ENCODE measurements at regions not wholly inside any gene's neighbourhood (a gene's known extent, or its start where the extent isn't known, plus 50 kb on each side); places are given as distances from the start of the nearest gene placed in this dataset.

DNA sequence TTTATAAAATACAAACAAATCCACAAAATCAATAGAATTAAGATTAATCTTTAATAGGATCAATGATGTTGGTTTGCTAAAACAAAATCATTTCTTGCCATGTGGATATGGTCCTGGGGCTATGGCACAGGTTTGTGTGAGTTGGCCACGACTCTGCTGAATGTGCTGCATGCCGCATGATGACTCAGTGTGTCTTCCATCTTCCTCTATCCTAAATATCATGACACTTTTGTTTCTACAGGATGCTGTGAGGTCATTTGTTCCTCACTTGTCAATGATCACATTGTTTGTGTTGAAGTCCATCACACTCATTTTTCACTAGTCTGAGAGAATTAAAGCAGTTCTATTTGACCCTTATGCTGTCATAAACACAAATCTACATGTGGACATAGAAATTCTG, 167.2 kb upstream of the ZBED5 start:
- WGBS: 65% methylated on average over 2 of the region's 2 CpGs
- Histone ChIP-seq H3K4me3 (ENCODE audit: low read length) (no peak overlapping the region), H3K4me1 (ENCODE audit: control insufficient read depth, insufficient read depth, low read length) (no peaks in the 10 kb centered on the region), H3K9me3 (ENCODE audit: control insufficient read depth, low read length) (no peaks in the 10 kb centered on the region), H3K27me3 (ENCODE audit: control insufficient read depth, insufficient read depth) (no peaks in the 10 kb centered on the region), H3K27ac (ENCODE audit: low read length) (no peak overlapping the region)
- intact Hi-C loops (cut with DNase I): loop anchor here in 2 of 4 donors (5.0 to 10.0 kb wide), 2 partner anchors 230 to 762 kb away; no protein-coding TSS in a partner anchor
- DNase-seq (no peak), ATAC-seq (no peak)

DNA sequence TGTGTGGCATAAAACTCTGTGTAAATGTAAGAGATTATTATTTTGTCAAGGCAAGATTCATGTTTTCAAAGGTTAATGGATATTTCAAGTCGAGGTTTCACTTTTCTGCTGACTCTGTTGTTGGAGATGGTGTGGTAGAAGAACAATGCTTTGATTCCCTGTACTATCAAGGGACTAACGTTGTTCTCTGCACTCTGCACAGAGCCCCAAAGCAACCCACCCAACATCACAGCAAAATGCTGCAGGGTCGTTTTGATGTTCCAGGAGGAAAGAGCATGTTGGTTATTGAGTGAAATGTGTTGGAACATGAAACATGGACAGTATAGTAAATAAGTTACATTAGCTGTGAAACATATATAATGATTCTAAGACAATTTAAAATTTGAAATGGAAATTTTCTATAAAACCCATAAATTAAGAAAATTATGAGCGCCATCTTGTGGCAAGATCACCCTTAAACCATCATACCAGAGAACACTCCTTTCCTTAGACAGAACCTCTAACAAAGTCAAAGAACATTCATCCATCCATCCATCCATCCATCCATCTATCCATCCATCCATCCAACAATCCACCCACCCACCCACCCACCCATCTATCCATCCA, 164.4 kb upstream of the ZBED5 start:
- ATAC-seq (peak in 1 of 2 donors; percentile 23), DNase-seq (no peak)
- H3K4me3 ChIP-seq (ENCODE audit: low read length): no peak overlapping the region
- no peaks in the 10 kb centered on the region for H3K27me3 ChIP-seq (ENCODE audit: control insufficient read depth, insufficient read depth)
- 22% methylated on average over 4 of the region's 4 CpGs for WGBS
- H3K27ac ChIP-seq (ENCODE audit: low read length): no peak overlapping the region
- no peaks in the 10 kb centered on the region for H3K4me1 ChIP-seq (ENCODE audit: control insufficient read depth, insufficient read depth, low read length)
- intact Hi-C loops (cut with DNase I): loop anchor here (2.0 to 10.0 kb wide), 5 partner anchors 87 to 230 kb away; no protein-coding TSS in a partner anchor
- no peaks in the 10 kb centered on the region for H3K9me3 ChIP-seq (ENCODE audit: control insufficient read depth, low read length)

DNA sequence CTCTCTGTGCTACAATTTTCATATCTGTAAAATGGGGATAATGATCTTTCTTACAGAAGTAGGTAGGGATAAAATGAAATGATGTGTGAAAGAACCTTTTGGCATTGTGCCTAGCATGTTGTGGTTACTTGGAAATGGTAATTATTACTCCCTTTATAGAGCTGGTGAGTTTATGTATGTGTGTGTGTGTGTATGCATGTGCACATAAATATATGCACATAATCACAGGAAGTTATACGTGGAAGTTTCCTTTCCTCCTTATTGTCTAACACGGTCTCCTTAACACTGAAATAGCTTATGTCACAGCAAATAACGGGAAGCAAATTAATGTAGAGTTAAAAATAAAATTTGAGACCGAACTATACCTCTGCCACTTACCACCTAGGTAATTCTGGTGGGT, 163.7 kb upstream of the ZBED5 start:
- intact Hi-C loops (cut with DNase I): loop anchor here in 3 of 4 donors (5.0 to 10.0 kb wide), 3 partner anchors 89 to 229 kb away; no protein-coding TSS in a partner anchor

DNA sequence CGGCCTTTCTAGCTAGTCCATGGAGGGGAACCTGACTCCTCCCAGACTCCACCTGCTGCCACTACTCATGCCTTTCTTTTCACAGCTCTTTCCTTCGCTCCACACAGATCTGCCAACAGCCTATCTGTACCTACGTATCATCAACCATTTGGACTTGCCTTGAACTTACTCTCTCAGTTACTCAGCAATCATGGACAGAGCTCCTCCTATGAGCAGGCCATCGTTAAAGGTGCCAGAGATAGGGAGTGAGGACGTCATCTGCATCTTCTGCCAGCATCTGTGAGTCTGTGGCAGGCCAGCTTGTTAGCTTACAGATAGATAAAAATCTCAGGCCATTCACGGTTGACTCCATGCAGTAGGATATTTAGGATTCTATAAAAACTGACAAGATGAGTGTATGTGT, 162.9 kb upstream of the ZBED5 start:
- ATAC-seq (peak in 1 of 2 donors; percentile 69), DNase-seq (no peak)
- H3K4me3 ChIP-seq (ENCODE audit: low read length): no peak overlapping the region
- WGBS: 40% methylated on average over 6 of the region's 6 CpGs
- intact Hi-C loops (cut with DNase I): loop anchor here in 3 of 4 donors (5.0 to 10.0 kb wide), 3 partner anchors 88 to 228 kb away; no protein-coding TSS in a partner anchor
- H3K4me1 ChIP-seq (ENCODE audit: control insufficient read depth, insufficient read depth, low read length): no peaks in the 10 kb centered on the region
- H3K27ac ChIP-seq (ENCODE audit: low read length): no peak overlapping the region
- no peaks in the 10 kb centered on the region for H3K9me3 ChIP-seq (ENCODE audit: control insufficient read depth, low read length)
- H3K27me3 ChIP-seq (ENCODE audit: control insufficient read depth, insufficient read depth): no peaks in the 10 kb centered on the region

More for the DNA sequence above, 163.7 kb upstream of the ZBED5 start:
- no peak overlapping the region for H3K4me3 ChIP-seq (ENCODE audit: low read length)
- ATAC-seq: no peak
- no peaks in the 10 kb centered on the region for H3K27me3 ChIP-seq (ENCODE audit: control insufficient read depth, insufficient read depth)
- no peak overlapping the region for H3K27ac ChIP-seq (ENCODE audit: low read length)
- H3K9me3 ChIP-seq (ENCODE audit: control insufficient read depth, low read length): no peaks in the 10 kb centered on the region
- 60% methylated on average over 4 of the region's 4 CpGs for WGBS
- DNase-seq: no peak
- H3K4me1 ChIP-seq (ENCODE audit: control insufficient read depth, insufficient read depth, low read length): no peaks in the 10 kb centered on the region

DNA sequence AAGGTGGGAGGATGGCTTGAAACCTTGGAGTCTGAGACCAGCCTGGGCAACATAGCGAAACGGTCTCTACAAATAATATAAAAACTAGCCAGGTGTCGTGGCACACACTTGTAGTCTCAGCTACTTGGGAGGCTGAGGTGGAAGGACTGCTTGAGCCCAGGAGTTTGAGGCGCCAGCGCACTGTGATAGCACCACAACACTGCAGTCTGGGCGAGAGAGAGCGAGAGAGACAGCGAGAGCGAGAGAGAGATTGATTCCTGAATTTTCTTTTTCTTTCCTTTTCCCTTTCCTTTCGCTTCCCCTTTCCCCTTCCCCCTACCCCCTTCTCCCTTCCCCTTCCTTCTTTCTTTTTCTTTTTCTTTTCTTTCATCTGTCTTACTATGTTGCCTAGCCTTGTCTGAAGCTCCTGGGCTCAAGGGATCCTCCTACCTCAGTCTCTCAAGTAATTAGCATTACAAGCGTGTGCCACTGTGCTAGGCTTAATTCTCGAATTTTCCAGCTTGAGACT, 162.4 kb upstream of the ZBED5 start:
- intact Hi-C loops (cut with DNase I): loop anchor here in 3 of 4 donors (5.0 to 10.0 kb wide), 3 partner anchors 88 to 228 kb away; no protein-coding TSS in a partner anchor
- H3K4me3 ChIP-seq (ENCODE audit: low read length): no peak overlapping the region
- no peaks in the 10 kb centered on the region for H3K4me1 ChIP-seq (ENCODE audit: control insufficient read depth, insufficient read depth, low read length)
- H3K27ac ChIP-seq (ENCODE audit: low read length): no peak overlapping the region
- H3K27me3 ChIP-seq (ENCODE audit: control insufficient read depth, insufficient read depth): no peaks in the 10 kb centered on the region
- ATAC-seq (no peak), DNase-seq (no peak)
- 87% methylated on average over 12 of the region's 12 CpGs for WGBS
- no peaks in the 10 kb centered on the region for H3K9me3 ChIP-seq (ENCODE audit: control insufficient read depth, low read length)

DNA sequence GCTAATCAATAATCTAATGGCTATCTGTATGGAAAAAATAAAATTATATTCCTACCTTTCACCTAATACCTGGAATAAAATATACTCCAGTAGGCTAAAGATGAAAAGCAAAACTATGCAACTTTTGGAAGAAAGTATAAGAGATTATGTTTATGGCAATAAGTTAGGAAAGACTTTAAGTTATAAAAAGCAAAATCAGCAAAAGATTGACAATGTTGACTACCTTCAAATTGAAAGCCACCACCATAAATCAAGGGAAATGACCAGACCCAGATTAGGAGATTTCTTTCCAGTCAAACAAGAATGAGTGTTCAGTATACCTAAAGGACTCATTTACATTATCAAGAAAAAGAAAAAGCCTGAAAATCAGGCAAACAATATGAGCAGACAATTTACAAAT, 159.1 kb upstream of the ZBED5 start:
- intact Hi-C loops (cut with DNase I): loop anchor here in 1 of 4 donors (5.0 kb wide), 1 partner anchor 225 kb away; no protein-coding TSS in a partner anchor
- Histone ChIP-seq H3K27ac (ENCODE audit: low read length) (no peak overlapping the region), H3K4me3 (ENCODE audit: low read length) (no peak overlapping the region), H3K27me3 (ENCODE audit: control insufficient read depth, insufficient read depth) (no peaks in the 10 kb centered on the region), H3K4me1 (ENCODE audit: control insufficient read depth, insufficient read depth, low read length) (no peaks in the 10 kb centered on the region), H3K9me3 (ENCODE audit: control insufficient read depth, low read length) (no peaks in the 10 kb centered on the region)
- ATAC-seq: no peak
- no peak for DNase-seq

DNA sequence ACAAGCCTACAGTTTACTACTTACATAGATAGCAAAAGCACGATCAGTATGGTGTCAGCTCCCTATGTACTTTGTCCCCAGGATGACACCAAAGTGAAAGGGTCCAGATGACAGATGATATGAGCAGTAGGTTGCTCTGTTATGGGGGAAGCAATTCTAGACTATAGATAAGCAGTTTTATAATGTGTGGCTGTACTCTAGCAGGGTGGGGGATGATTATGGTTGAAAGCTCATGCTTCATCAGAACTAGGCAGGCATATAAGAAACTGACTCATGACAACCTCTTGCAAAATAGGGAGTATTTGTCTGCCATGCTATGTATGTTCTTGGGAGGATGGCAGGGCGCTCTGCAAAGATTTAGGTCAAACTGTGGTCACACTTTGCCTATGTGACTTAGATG, 158.2 kb upstream of the ZBED5 start:
- no peak for ATAC-seq
- intact Hi-C loops (cut with DNase I): loop anchor here in 1 of 4 donors (5.0 kb wide), 1 partner anchor 224 kb away; no protein-coding TSS in a partner anchor

DNA sequence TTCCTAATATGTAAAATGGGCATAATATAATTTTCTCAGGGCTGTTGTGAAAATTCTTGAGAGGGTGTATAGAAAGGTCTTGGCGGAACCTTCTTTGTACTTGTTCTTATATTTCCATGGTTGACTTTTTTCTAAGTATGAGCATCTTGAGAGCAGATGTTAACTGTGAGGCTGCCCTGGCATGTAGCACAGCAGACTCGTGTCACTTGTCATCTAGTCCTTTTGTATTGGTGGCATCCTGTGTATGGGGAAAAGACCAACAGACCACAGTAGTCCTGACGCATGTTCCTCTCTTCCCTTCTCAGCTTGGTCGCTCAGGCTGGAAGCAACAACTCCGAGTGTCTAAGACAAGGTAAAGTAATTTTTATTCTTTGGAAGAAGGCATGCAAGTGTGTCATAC, 153.8 kb upstream of the ZBED5 start:
- no peaks in the 10 kb centered on the region for H3K9me3 ChIP-seq (ENCODE audit: control insufficient read depth, low read length)
- H3K27me3 ChIP-seq (ENCODE audit: control insufficient read depth, insufficient read depth): no peaks in the 10 kb centered on the region
- 79% methylated on average over 5 of the region's 5 CpGs for WGBS
- intact Hi-C loops (cut with DNase I): no loop called here
- no peaks in the 10 kb centered on the region for H3K4me1 ChIP-seq (ENCODE audit: control insufficient read depth, insufficient read depth, low read length)
- H3K4me3 ChIP-seq (ENCODE audit: low read length): no peak overlapping the region
- no peak overlapping the region for H3K27ac ChIP-seq (ENCODE audit: low read length)
- ATAC-seq (no peak), DNase-seq (no peak)

More for the DNA sequence above, 158.2 kb upstream of the ZBED5 start:
- Histone ChIP-seq H3K27ac (ENCODE audit: low read length) (no peak overlapping the region), H3K4me3 (ENCODE audit: low read length) (no peak overlapping the region), H3K9me3 (ENCODE audit: control insufficient read depth, low read length) (no peaks in the 10 kb centered on the region), H3K27me3 (ENCODE audit: control insufficient read depth, insufficient read depth) (no peaks in the 10 kb centered on the region), H3K4me1 (ENCODE audit: control insufficient read depth, insufficient read depth, low read length) (no peaks in the 10 kb centered on the region)
- 94% methylated on average over 2 of the region's 2 CpGs for WGBS
- DNase-seq: no peak

DNA sequence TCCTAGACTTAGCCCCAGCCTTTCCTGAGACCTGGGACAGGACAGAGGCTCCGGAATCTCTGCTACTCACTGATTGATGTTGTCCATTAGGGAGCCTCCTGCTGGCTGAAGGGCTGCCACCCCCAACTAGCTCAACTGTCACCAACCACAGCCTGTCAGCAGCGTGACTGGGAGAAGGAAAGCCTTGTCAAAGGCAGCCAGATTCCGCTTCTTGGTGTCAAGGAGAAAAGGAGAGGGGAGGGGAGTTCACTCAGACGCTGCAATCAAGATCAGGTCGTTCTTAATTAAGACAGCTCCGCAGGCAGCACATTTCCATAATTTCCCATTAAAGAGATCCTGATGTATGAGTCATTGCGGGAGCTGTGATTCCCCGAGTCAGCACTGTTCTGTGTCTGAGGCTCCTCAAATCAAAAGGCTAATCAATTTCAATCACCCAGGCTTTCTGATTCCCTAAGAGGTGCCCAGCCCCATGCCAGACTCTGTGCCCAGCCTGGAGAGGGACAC, 152.8 kb upstream of the ZBED5 start:
- H3K4me1 ChIP-seq (ENCODE audit: control insufficient read depth, insufficient read depth, low read length): no peaks in the 10 kb centered on the region
- no peaks in the 10 kb centered on the region for H3K27me3 ChIP-seq (ENCODE audit: control insufficient read depth, insufficient read depth)
- no peak overlapping the region for H3K27ac ChIP-seq (ENCODE audit: low read length)
- intact Hi-C loops (cut with DNase I): no loop called here
- ATAC-seq (peak; percentile 86 to 89), DNase-seq (peak; percentile 44 to 69 (median 65))
- no peak overlapping the region for H3K4me3 ChIP-seq (ENCODE audit: low read length)
- no peaks in the 10 kb centered on the region for H3K9me3 ChIP-seq (ENCODE audit: control insufficient read depth, low read length)
- 8% methylated on average over 7 of the region's 8 CpGs for WGBS

DNA sequence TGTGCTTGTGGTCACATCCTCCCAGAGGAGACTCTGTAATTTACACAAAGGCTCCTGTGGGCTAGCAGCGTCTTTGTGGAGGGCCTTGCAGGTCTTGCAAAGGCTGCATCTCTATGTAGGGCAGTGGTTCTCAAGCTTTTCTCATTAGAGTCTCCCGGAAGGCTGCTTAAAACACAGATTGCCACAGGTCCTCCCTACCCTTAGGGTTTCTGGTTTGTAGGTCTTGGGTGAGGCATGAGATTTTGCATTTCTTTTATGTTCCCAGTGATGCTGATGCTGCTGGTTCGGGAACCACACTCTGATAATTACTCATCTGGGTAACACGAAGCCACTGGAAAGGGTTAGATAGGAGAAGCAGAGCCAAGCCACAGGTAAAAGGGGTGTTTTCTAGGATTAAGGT, 151.3 kb upstream of the ZBED5 start:
- Histone ChIP-seq H3K27ac (ENCODE audit: low read length) (no peak overlapping the region), H3K9me3 (ENCODE audit: control insufficient read depth, low read length) (no peaks in the 10 kb centered on the region), H3K4me1 (ENCODE audit: control insufficient read depth, insufficient read depth, low read length) (no peaks in the 10 kb centered on the region), H3K4me3 (ENCODE audit: low read length) (no peak overlapping the region), H3K27me3 (ENCODE audit: control insufficient read depth, insufficient read depth) (no peaks in the 10 kb centered on the region)
- 61% methylated on average over 4 of the region's 4 CpGs for WGBS
- DNase-seq: no peak
- no peak for ATAC-seq
- intact Hi-C loops (cut with DNase I): loop anchor here in 1 of 4 donors (5.0 kb wide), 1 partner anchor 67 kb away; no protein-coding TSS in a partner anchor

DNA sequence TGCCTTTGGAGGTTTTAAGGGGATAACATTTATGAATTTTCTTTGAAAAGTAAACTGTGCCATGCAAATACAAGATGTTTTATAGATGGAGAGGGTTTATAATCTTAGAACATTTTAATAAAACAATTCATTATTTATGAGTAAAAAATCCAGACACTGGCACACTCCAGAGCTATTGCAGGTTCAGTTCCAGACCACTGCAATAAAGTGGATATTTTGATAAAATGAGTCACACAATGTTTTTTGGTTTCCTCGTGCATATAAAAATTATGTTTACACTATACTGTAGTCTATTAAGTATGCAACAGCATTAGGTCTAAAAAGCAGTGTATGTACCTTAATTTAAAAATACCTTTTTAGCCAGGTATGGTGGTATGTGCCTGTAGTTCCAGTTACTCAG, 146.2 kb upstream of the ZBED5 start:
- intact Hi-C loops (cut with DNase I): no loop called here
- H3K9me3 ChIP-seq (ENCODE audit: control insufficient read depth, low read length): no peaks in the 10 kb centered on the region
- WGBS: 43% methylated on average over 1 of the region's 1 CpG
- no peak overlapping the region for H3K27ac ChIP-seq (ENCODE audit: low read length)
- H3K27me3 ChIP-seq (ENCODE audit: control insufficient read depth, insufficient read depth): no peaks in the 10 kb centered on the region
- ATAC-seq (no peak), DNase-seq (no peak)
- H3K4me3 ChIP-seq (ENCODE audit: low read length): no peak overlapping the region
- H3K4me1 ChIP-seq (ENCODE audit: control insufficient read depth, insufficient read depth, low read length): no peaks in the 10 kb centered on the region
